ENCODE measurements at regions not wholly inside any gene's neighbourhood (a gene's known extent, or its start where the extent isn't known, plus 50 kb on each side); places are given as distances from the start of the nearest gene placed in this dataset.

GRCh38 chr11:8818421-8818820, 92.6 kb upstream of the AKIP1 start:
- H3K4me1 ChIP-seq (ENCODE audit: control insufficient read depth, extremely low read depth, insufficient read depth, low read length), result peaks cover 3% of the 10 kb centered on the region
- H3K9me3 ChIP-seq (ENCODE audit: control insufficient read depth, insufficient read depth, low read depth, low read length), result no peaks in the 10 kb centered on the region
- H3K36me3 ChIP-seq (ENCODE audit: control insufficient read depth, insufficient read depth, low read length), result no peaks in the 10 kb centered on the region
- no peak overlapping the region for H3K4me3 ChIP-seq (replicated peaks in 1 of 4; ENCODE audit: control extremely low read depth in 1 of 4, insufficient read depth in 1 of 4, low read depth in 3 of 4, low read length in 4 of 4)
- no peak overlapping the region for H3K9ac ChIP-seq (ENCODE audit: insufficient read depth, low read length)
- no peaks in the 10 kb centered on the region for H4K20me1 ChIP-seq (ENCODE audit: control insufficient read depth, extremely low read depth, insufficient read depth, low read length)
- no peak overlapping the region for H3K27ac ChIP-seq (ENCODE audit: insufficient read depth, low read length)
- no peak for DNase-seq (ENCODE audit: low read depth in 2 of 2)
- no peaks in the 10 kb centered on the region for H3K79me2 ChIP-seq (ENCODE audit: control insufficient read depth, insufficient read depth, low read length)
- H2AFZ ChIP-seq (ENCODE audit: low read length), result no peak overlapping the region
- H3K27me3 ChIP-seq (ENCODE audit: control insufficient read depth, insufficient read depth, low read length), result no peaks in the 10 kb centered on the region
- no peak overlapping the region for H3K4me2 ChIP-seq (ENCODE audit: extremely low read depth, insufficient read depth, low read length)
- TF ChIP-seq EZH2 (IDR thresholded peaks at IDR 0.05; ENCODE audit: low read length, missing control alignments), result no peak
- TF ChIP-seq CTCF (conservative IDR thresholded peaks at IDR 0.05 in 1 of 2, IDR thresholded peaks at IDR 0.05 in 1 of 2; ENCODE audit: low read depth in 1 of 2, low read length in 2 of 2), result no peak

- no peak for TF ChIP-seq EZH2 (IDR thresholded peaks at IDR 0.05; ENCODE audit: low read length, missing control alignments)
- no peak for TF ChIP-seq CTCF (conservative IDR thresholded peaks at IDR 0.05 in 1 of 2, IDR thresholded peaks at IDR 0.05 in 1 of 2; ENCODE audit: low read depth in 1 of 2, low read length in 2 of 2)
- H3K36me3 ChIP-seq (ENCODE audit: control insufficient read depth, insufficient read depth, low read length), result no peaks in the 10 kb centered on the region
- no peak overlapping the region for H3K4me2 ChIP-seq (ENCODE audit: extremely low read depth, insufficient read depth, low read length)
- no peaks in the 10 kb centered on the region for H3K9me3 ChIP-seq (ENCODE audit: control insufficient read depth, insufficient read depth, low read depth, low read length)
- no peaks in the 10 kb centered on the region for H4K20me1 ChIP-seq (ENCODE audit: control insufficient read depth, extremely low read depth, insufficient read depth, low read length)
- no peak for DNase-seq (ENCODE audit: low read depth in 2 of 2)
- no peaks in the 10 kb centered on the region for H3K27me3 ChIP-seq (ENCODE audit: control insufficient read depth, insufficient read depth, low read length)
- H2AFZ ChIP-seq (ENCODE audit: low read length), result no peak overlapping the region
- H3K27ac ChIP-seq (ENCODE audit: insufficient read depth, low read length), result no peak overlapping the region
- no peak overlapping the region for H3K4me3 ChIP-seq (replicated peaks in 1 of 4; ENCODE audit: control extremely low read depth in 1 of 4, insufficient read depth in 1 of 4, low read depth in 3 of 4, low read length in 4 of 4)
- H3K4me1 ChIP-seq (ENCODE audit: control insufficient read depth, extremely low read depth, insufficient read depth, low read length), result no peaks in the 10 kb centered on the region
- no peaks in the 10 kb centered on the region for H3K79me2 ChIP-seq (ENCODE audit: control insufficient read depth, insufficient read depth, low read length)
- no peak overlapping the region for H3K9ac ChIP-seq (ENCODE audit: insufficient read depth, low read length)
These were observed 90.6 kb upstream of the AKIP1 start for GRCh38 chr11:8820401-8820800.

- Histone ChIP-seq H3K27ac (ENCODE audit: insufficient read depth, low read length) (no peak overlapping the region), H3K4me1 (ENCODE audit: control insufficient read depth, extremely low read depth, insufficient read depth, low read length) (peaks cover 12% of the 10 kb centered on the region), H3K27me3 (ENCODE audit: control insufficient read depth, insufficient read depth, low read length) (no peaks in the 10 kb centered on the region), H2AFZ (ENCODE audit: low read length) (no peak overlapping the region), H3K4me3 (replicated peaks in 1 of 4; ENCODE audit: control extremely low read depth in 1 of 4, insufficient read depth in 1 of 4, low read depth in 3 of 4, low read length in 4 of 4) (no peak overlapping the region), H3K36me3 (ENCODE audit: control insufficient read depth, insufficient read depth, low read length) (no peaks in the 10 kb centered on the region), H3K79me2 (ENCODE audit: control insufficient read depth, insufficient read depth, low read length) (no peaks in the 10 kb centered on the region), H3K4me2 (ENCODE audit: extremely low read depth, insufficient read depth, low read length) (no peak overlapping the region), H4K20me1 (ENCODE audit: control insufficient read depth, extremely low read depth, insufficient read depth, low read length) (no peaks in the 10 kb centered on the region), H3K9ac (ENCODE audit: insufficient read depth, low read length) (no peak overlapping the region), H3K9me3 (ENCODE audit: control insufficient read depth, insufficient read depth, low read depth, low read length) (no peaks in the 10 kb centered on the region)
- no peak for DNase-seq (ENCODE audit: low read depth in 2 of 2)
- TF ChIP-seq EZH2 (IDR thresholded peaks at IDR 0.05; ENCODE audit: low read length, missing control alignments), result no peak
- TF ChIP-seq CTCF (conservative IDR thresholded peaks at IDR 0.05 in 1 of 2, IDR thresholded peaks at IDR 0.05 in 1 of 2; ENCODE audit: low read depth in 1 of 2, low read length in 2 of 2), result no peak
These were observed 88.5 kb upstream of the AKIP1 start for GRCh38 chr11:8822469-8822868.

All from fibroblast of lung (primary cell).